OCI-LY3 (cell line): ENCODE measurements at regions not wholly inside any gene's neighbourhood (a gene's known extent, or its start where the extent isn't known, plus 50 kb on each side); places are given as distances from the start of the nearest gene placed in this dataset.

Experiments
- H2AFZ ChIP-seq: fragments of 200-600, 300-600 bp; shearing (Covaris generic); 2 replicates; pipeline ENCODE4 v1.6.0; 2014; ENCODE audit warnings: antibody characterized with exemption, low read depth, low read length
- H3K27ac ChIP-seq: fragments of 200-600, 300-600 bp; sonication (generic); 2 replicates; pipeline ENCODE4 v1.5.1; 2014; ENCODE audit warnings: mild to moderate bottlenecking, low read length, moderate library complexity, mixed read lengths
- H3K27me3 ChIP-seq: fragments of 200-600, 300-600 bp; sonication (generic); 2 replicates; pipeline ENCODE4 v1.6.1; 2014; ENCODE audit warnings: low read depth, low read length, mixed read lengths
- H3K36me3 ChIP-seq: fragments of 200-600, 300-600 bp; sonication (generic); replicated peaks from 2 replicates; pipeline ENCODE3; 2014; ENCODE audit warnings: low read depth, low read length, mixed read lengths
- H3K4me1 ChIP-seq: fragments of 300-600, 200-600 bp; sonication (generic); 2 replicates; pipeline ENCODE4 v1.6.1; 2014; ENCODE audit warnings: low read length, mixed read lengths
- H3K4me2 ChIP-seq: fragments of 200-600, 300-600 bp; sonication (generic); 2 replicates; pipeline ENCODE4 v1.6.1; 2014; ENCODE audit warnings: low read length, mixed read lengths
- H3K4me3 ChIP-seq: fragments of 300-600, 200-600 bp; sonication (generic); 2 replicates; pipeline ENCODE4 v1.5.1; 2014; ENCODE audit warnings: antibody characterized with exemption, mild to moderate bottlenecking, low read length, moderate library complexity
- H3K79me2 ChIP-seq: fragments of 300-600, 200-600 bp; shearing (Covaris generic); 2 replicates; pipeline ENCODE4 v1.6.1; 2014; ENCODE audit warnings: mild to moderate bottlenecking, low read length, mixed read lengths
- H3K9ac ChIP-seq: fragments of 300-600, 200-600 bp; shearing (Covaris generic); 2 replicates; pipeline ENCODE4 v1.6.0; 2014; ENCODE audit warnings: mild to moderate bottlenecking, low read length, moderate library complexity
- H3K9me3 ChIP-seq: fragments of 200-600, 300-600 bp; shearing (Covaris generic); 2 replicates; pipeline ENCODE4 v1.6.1; 2014; ENCODE audit warnings: low read length, mixed read lengths; ENCODE audit not compliant: insufficient read depth
- H4K20me1 ChIP-seq: fragments of 200-600, 300-600 bp; sonication (generic); 2 replicates; pipeline ENCODE4 v1.6.1; 2016; ENCODE audit warnings: low read length, mixed read lengths; ENCODE audit not compliant: insufficient read depth
- CTCF ChIP-seq: fragments of 200-600, 300-600 bp; sonication (generic); IDR thresholded peaks from 2 replicates; pipeline ENCODE4 v1.5.1; 2014; ENCODE audit warnings: antibody characterized with exemption, low read length, low read depth
- EZH2phosphoT487 ChIP-seq: fragments of 200-600 bp; shearing (Covaris generic); IDR thresholded peaks from 2 replicates; pipeline ENCODE4 v1.6.1; 2018; ENCODE audit warnings: antibody characterized with exemption, mixed run types, low read depth

GRCh38 chr3:182682263-182683241, 110.8 kb upstream of the ATP11B start:
- Histone ChIP-seq H3K79me2 (no peaks in the 10 kb centered on the region), H3K27me3 (no peaks in the 10 kb centered on the region), H3K4me2 (peak overlapping the region; percentile 91), H3K4me3 (peak overlapping the region; percentile 89), H3K4me1 (peaks cover 23% of the 10 kb centered on the region), H3K9me3 (no peaks in the 10 kb centered on the region), H3K9ac (peak overlapping the region; percentile 83), H2AFZ (peak overlapping the region; percentile 95), H3K36me3 (no peaks in the 10 kb centered on the region), H4K20me1 (no peaks in the 10 kb centered on the region), H3K27ac (peak overlapping the region; percentile 61)
- no peak for TF ChIP-seq EZH2phosphoT487
- TF ChIP-seq CTCF = peak; percentile 37

GRCh38 chr3:182683453-182683852, 109.9 kb upstream of the ATP11B start:
- Histone ChIP-seq H3K27me3 (no peaks in the 10 kb centered on the region), H3K4me1 (peaks cover 23% of the 10 kb centered on the region), H3K4me2 (peak overlapping the region; percentile 91), H3K79me2 (no peaks in the 10 kb centered on the region), H2AFZ (peak overlapping the region; percentile 95), H3K36me3 (no peaks in the 10 kb centered on the region), H3K9me3 (no peaks in the 10 kb centered on the region), H3K4me3 (peak overlapping the region; percentile 89), H3K9ac (peak overlapping the region; percentile 83), H4K20me1 (no peaks in the 10 kb centered on the region), H3K27ac (no peak overlapping the region)
- TF ChIP-seq CTCF (peak; percentile 94), EZH2phosphoT487 (no peak)

- 0 out of 2 replicates have a peak overlapping the region, but pooled peaks have one; percentile 9 for H3K9ac ChIP-seq
- H3K4me2 ChIP-seq = peak overlapping the region; percentile 91
- no peaks in the 10 kb centered on the region for H4K20me1 ChIP-seq
- H3K79me2 ChIP-seq = no peaks in the 10 kb centered on the region
- peaks cover 23% of the 10 kb centered on the region for H3K4me1 ChIP-seq
- H2AFZ ChIP-seq = peak overlapping the region; percentile 95
- no peaks in the 10 kb centered on the region for H3K36me3 ChIP-seq
- H3K4me3 ChIP-seq = peak overlapping the region; percentile 89
- no peaks in the 10 kb centered on the region for H3K9me3 ChIP-seq
- H3K27me3 ChIP-seq = no peaks in the 10 kb centered on the region
- H3K27ac ChIP-seq = no peak overlapping the region
- TF ChIP-seq EZH2phosphoT487 = no peak
- TF ChIP-seq CTCF = no peak
Measured at GRCh38 chr3:182683858-182684257, 109.4 kb upstream of the ATP11B start.

- no peak overlapping the region for H3K9ac ChIP-seq
- no peaks in the 10 kb centered on the region for H3K27me3 ChIP-seq
- H4K20me1 ChIP-seq = no peaks in the 10 kb centered on the region
- no peak overlapping the region for H3K27ac ChIP-seq
- H3K36me3 ChIP-seq = no peaks in the 10 kb centered on the region
- no peaks in the 10 kb centered on the region for H3K9me3 ChIP-seq
- H2AFZ ChIP-seq = 0 out of 2 replicates have a peak overlapping the region, but pooled peaks have one; percentile 20
- no peak for TF ChIP-seq CTCF
- TF ChIP-seq EZH2phosphoT487 = no peak
- peak overlapping the region; percentile 5; the same call in 1 of the 2 replicates for H3K4me2 ChIP-seq
- no peaks in the 10 kb centered on the region for H3K79me2 ChIP-seq
- no peak overlapping the region for H3K4me3 ChIP-seq
- peaks cover 23% of the 10 kb centered on the region for H3K4me1 ChIP-seq
Measured at GRCh38 chr3:182686033-182686886, 107.0 kb upstream of the ATP11B start.
